ENCODE measurements at regions not wholly inside any gene's neighbourhood (a gene's known extent, or its start where the extent isn't known, plus 50 kb on each side); places are given as distances from the start of the nearest gene placed in this dataset.

GRCh38 chr7:67989142-67989541 lies 992.5 kb downstream of the TYW1 start:
- no peaks in the 10 kb centered on the region for H3K36me3 ChIP-seq (ENCODE audit: control insufficient read depth in 2 of 2, insufficient read depth in 2 of 2, low read length in 1 of 2)
- no peak overlapping the region for H3K27ac ChIP-seq (ENCODE audit: low read depth in 1 of 2, low read length in 1 of 2)
- H3K9me3 ChIP-seq (ENCODE audit: control insufficient read depth in 2 of 2, insufficient read depth in 1 of 2, low read length in 1 of 2) = peaks cover 0 to 4% of the 10 kb centered on the region in 2 donors
- 80% methylated on average over 4 of the region's 4 CpGs for WGBS
- no peaks in the 10 kb centered on the region for H3K27me3 ChIP-seq (ENCODE audit: control insufficient read depth in 2 of 2, insufficient read depth in 1 of 2, low read length in 1 of 2)
- H3K4me1 ChIP-seq (ENCODE audit: control insufficient read depth in 2 of 2, insufficient read depth in 2 of 2, low read length in 2 of 2) = no peaks in the 10 kb centered on the region
- no peak overlapping the region for H3K4me3 ChIP-seq (ENCODE audit: low read length in 2 of 2)
- no peak for DNase-seq (ENCODE audit: low read depth in 6 of 9, low spot score in 9 of 9)

- H3K27me3 ChIP-seq (ENCODE audit: control insufficient read depth in 2 of 2, insufficient read depth in 1 of 2, low read length in 1 of 2) = no peaks in the 10 kb centered on the region
- peaks cover 0 to 4% of the 10 kb centered on the region in 2 donors for H3K9me3 ChIP-seq (ENCODE audit: control insufficient read depth in 2 of 2, insufficient read depth in 1 of 2, low read length in 1 of 2)
- no peaks in the 10 kb centered on the region for H3K36me3 ChIP-seq (ENCODE audit: control insufficient read depth in 2 of 2, insufficient read depth in 2 of 2, low read length in 1 of 2)
- no peaks in the 10 kb centered on the region for H3K4me1 ChIP-seq (ENCODE audit: control insufficient read depth in 2 of 2, insufficient read depth in 2 of 2, low read length in 2 of 2)
- no peak overlapping the region for H3K4me3 ChIP-seq (ENCODE audit: low read length in 2 of 2)
- H3K27ac ChIP-seq (ENCODE audit: low read depth in 1 of 2, low read length in 1 of 2) = no peak overlapping the region
- no peak for DNase-seq (ENCODE audit: low read depth in 6 of 9, low spot score in 9 of 9)
- 85% methylated on average over 4 of the region's 4 CpGs for WGBS
These were observed 993.4 kb downstream of the TYW1 start for GRCh38 chr7:67990003-67990402.

GRCh38 chr7:67990716-67991115 lies 994.1 kb downstream of the TYW1 start:
- WGBS = 96% methylated on average over 2 of the region's 2 CpGs
- H3K36me3 ChIP-seq (ENCODE audit: control insufficient read depth in 2 of 2, insufficient read depth in 2 of 2, low read length in 1 of 2) = no peaks in the 10 kb centered on the region
- no peaks in the 10 kb centered on the region for H3K4me1 ChIP-seq (ENCODE audit: control insufficient read depth in 2 of 2, insufficient read depth in 2 of 2, low read length in 2 of 2)
- no peak overlapping the region for H3K27ac ChIP-seq (ENCODE audit: low read depth in 1 of 2, low read length in 1 of 2)
- H3K9me3 ChIP-seq (ENCODE audit: control insufficient read depth in 2 of 2, insufficient read depth in 1 of 2, low read length in 1 of 2) = peaks cover 0 to 4% of the 10 kb centered on the region in 2 donors
- DNase-seq (ENCODE audit: low read depth in 6 of 9, low spot score in 9 of 9) = no peak
- H3K27me3 ChIP-seq (ENCODE audit: control insufficient read depth in 2 of 2, insufficient read depth in 1 of 2, low read length in 1 of 2) = no peaks in the 10 kb centered on the region
- no peak overlapping the region for H3K4me3 ChIP-seq (ENCODE audit: low read length in 2 of 2)

- no peaks in the 10 kb centered on the region for H3K36me3 ChIP-seq (ENCODE audit: control insufficient read depth in 2 of 2, insufficient read depth in 2 of 2, low read length in 1 of 2)
- no peaks in the 10 kb centered on the region for H3K4me1 ChIP-seq (ENCODE audit: control insufficient read depth in 2 of 2, insufficient read depth in 2 of 2, low read length in 2 of 2)
- H3K27ac ChIP-seq (ENCODE audit: low read depth in 1 of 2, low read length in 1 of 2) = no peak overlapping the region
- DNase-seq (ENCODE audit: low read depth in 6 of 9, low spot score in 9 of 9) = no peak
- H3K4me3 ChIP-seq (ENCODE audit: low read length in 2 of 2) = no peak overlapping the region
- 95% methylated on average over 8 of the region's 8 CpGs for WGBS
- H3K9me3 ChIP-seq (ENCODE audit: control insufficient read depth in 2 of 2, insufficient read depth in 1 of 2, low read length in 1 of 2) = no peaks in the 10 kb centered on the region
- H3K27me3 ChIP-seq (ENCODE audit: control insufficient read depth in 2 of 2, insufficient read depth in 1 of 2, low read length in 1 of 2) = no peaks in the 10 kb centered on the region
These were observed 995.7 kb downstream of the TYW1 start for GRCh38 chr7:67992287-67992686.

GRCh38 chr7:68005992-68006391 lies 1009.4 kb downstream of the TYW1 start:
- DNase-seq (ENCODE audit: low read depth in 6 of 9, low spot score in 9 of 9) = no peak
- Histone ChIP-seq H3K4me3 (ENCODE audit: low read length in 2 of 2) (no peak overlapping the region), H3K4me1 (ENCODE audit: control insufficient read depth in 2 of 2, insufficient read depth in 2 of 2, low read length in 2 of 2) (no peaks in the 10 kb centered on the region), H3K27me3 (ENCODE audit: control insufficient read depth in 2 of 2, insufficient read depth in 1 of 2, low read length in 1 of 2) (no peaks in the 10 kb centered on the region), H3K36me3 (ENCODE audit: control insufficient read depth in 2 of 2, insufficient read depth in 2 of 2, low read length in 1 of 2) (no peaks in the 10 kb centered on the region), H3K27ac (ENCODE audit: low read depth in 1 of 2, low read length in 1 of 2) (no peak overlapping the region), H3K9me3 (ENCODE audit: control insufficient read depth in 2 of 2, insufficient read depth in 1 of 2, low read length in 1 of 2) (peaks cover 1 to 3% of the 10 kb centered on the region in 2 donors)
- WGBS = 97% methylated on average over 6 of the region's 6 CpGs

GRCh38 chr7:68006619-68007018 lies 1010.0 kb downstream of the TYW1 start:
- no peak for DNase-seq (ENCODE audit: low read depth in 6 of 9, low spot score in 9 of 9)
- no peaks in the 10 kb centered on the region for H3K27me3 ChIP-seq (ENCODE audit: control insufficient read depth in 2 of 2, insufficient read depth in 1 of 2, low read length in 1 of 2)
- H3K36me3 ChIP-seq (ENCODE audit: control insufficient read depth in 2 of 2, insufficient read depth in 2 of 2, low read length in 1 of 2) = no peaks in the 10 kb centered on the region
- H3K4me3 ChIP-seq (ENCODE audit: low read length in 2 of 2) = no peak overlapping the region
- H3K9me3 ChIP-seq (ENCODE audit: control insufficient read depth in 2 of 2, insufficient read depth in 1 of 2, low read length in 1 of 2) = peaks cover 1 to 3% of the 10 kb centered on the region in 2 donors
- 84% methylated on average over 2 of the region's 2 CpGs for WGBS
- H3K27ac ChIP-seq (ENCODE audit: low read depth in 1 of 2, low read length in 1 of 2) = no peak overlapping the region
- H3K4me1 ChIP-seq (ENCODE audit: control insufficient read depth in 2 of 2, insufficient read depth in 2 of 2, low read length in 2 of 2) = no peaks in the 10 kb centered on the region

GRCh38 chr7:68009716-68010115 lies 1013.1 kb downstream of the TYW1 start:
- WGBS = 21% methylated on average over 4 of the region's 4 CpGs
- H3K27ac ChIP-seq (ENCODE audit: low read depth in 1 of 2, low read length in 1 of 2) = no peak overlapping the region
- peak in 1 of 9 donors; percentile 8 for DNase-seq (ENCODE audit: low read depth in 6 of 9, low spot score in 9 of 9)
- no peaks in the 10 kb centered on the region for H3K4me1 ChIP-seq (ENCODE audit: control insufficient read depth in 2 of 2, insufficient read depth in 2 of 2, low read length in 2 of 2)
- peaks cover 1 to 11% of the 10 kb centered on the region in 2 donors for H3K9me3 ChIP-seq (ENCODE audit: control insufficient read depth in 2 of 2, insufficient read depth in 1 of 2, low read length in 1 of 2)
- H3K27me3 ChIP-seq (ENCODE audit: control insufficient read depth in 2 of 2, insufficient read depth in 1 of 2, low read length in 1 of 2) = no peaks in the 10 kb centered on the region
- no peaks in the 10 kb centered on the region for H3K36me3 ChIP-seq (ENCODE audit: control insufficient read depth in 2 of 2, insufficient read depth in 2 of 2, low read length in 1 of 2)
- no peak overlapping the region for H3K4me3 ChIP-seq (ENCODE audit: low read length in 2 of 2)

- peaks cover 1 to 24% of the 10 kb centered on the region in 2 donors for H3K9me3 ChIP-seq (ENCODE audit: control insufficient read depth in 2 of 2, insufficient read depth in 1 of 2, low read length in 1 of 2)
- WGBS = 79% methylated on average over 11 of the region's 11 CpGs
- H3K36me3 ChIP-seq (ENCODE audit: control insufficient read depth in 2 of 2, insufficient read depth in 2 of 2, low read length in 1 of 2) = no peaks in the 10 kb centered on the region
These were observed 1017.6 kb downstream of the TYW1 start for GRCh38 chr7:68014031-68014736.

GRCh38 chr7:68015122-68015977 lies 1018.7 kb downstream of the TYW1 start:
- no peak overlapping the region for H3K27ac ChIP-seq (ENCODE audit: low read depth in 1 of 2, low read length in 1 of 2)
- no peaks in the 10 kb centered on the region for H3K36me3 ChIP-seq (ENCODE audit: control insufficient read depth in 2 of 2, insufficient read depth in 2 of 2, low read length in 1 of 2)
- H3K4me3 ChIP-seq (ENCODE audit: low read length in 2 of 2) = no peak overlapping the region
- H3K27me3 ChIP-seq (ENCODE audit: control insufficient read depth in 2 of 2, insufficient read depth in 1 of 2, low read length in 1 of 2) = no peaks in the 10 kb centered on the region
- peaks cover 1 to 24% of the 10 kb centered on the region in 2 donors for H3K9me3 ChIP-seq (ENCODE audit: control insufficient read depth in 2 of 2, insufficient read depth in 1 of 2, low read length in 1 of 2)
- no peaks in the 10 kb centered on the region for H3K4me1 ChIP-seq (ENCODE audit: control insufficient read depth in 2 of 2, insufficient read depth in 2 of 2, low read length in 2 of 2)
- DNase-seq (ENCODE audit: low read depth in 6 of 9, low spot score in 9 of 9) = no peak
- 48% methylated on average over 5 of the region's 5 CpGs for WGBS

More at GRCh38 chr7:68014031-68014736, 1017.6 kb downstream of the TYW1 start:
- no peak for DNase-seq (ENCODE audit: low read depth in 6 of 9, low spot score in 9 of 9)
- Histone ChIP-seq H3K4me1 (ENCODE audit: control insufficient read depth in 2 of 2, insufficient read depth in 2 of 2, low read length in 2 of 2) (no peaks in the 10 kb centered on the region), H3K4me3 (ENCODE audit: low read length in 2 of 2) (no peak overlapping the region), H3K27me3 (ENCODE audit: control insufficient read depth in 2 of 2, insufficient read depth in 1 of 2, low read length in 1 of 2) (no peaks in the 10 kb centered on the region), H3K27ac (ENCODE audit: low read depth in 1 of 2, low read length in 1 of 2) (no peak overlapping the region)

All from thymus (tissue), 11 donors.